Liver (tissue), 8 donors: ENCODE measurements at regions not wholly inside any gene's neighbourhood (a gene's known extent, or its start where the extent isn't known, plus 50 kb on each side); places are given as distances from the start of the nearest gene placed in this dataset.

Experiments used
- DNase-seq: peaks from one replicate; pipeline ENCODE4 v3.0.0-alpha.2; 2017; ENCODE audit warnings: low spot score
- H3K27ac ChIP-seq, 2 donors: one replicate each; pipeline ENCODE4 v1.7.0; 2013; ENCODE audit warnings: inconsistent platforms in 2 of 2, low read length in 2 of 2, control low read depth in 1 of 2, low read depth in 1 of 2, mild to moderate bottlenecking in 1 of 2
- H3K27me3 ChIP-seq, 4 donors: one replicate each; pipeline versions ENCODE4 v1.6.1 to v1.7.0; 2013; ENCODE audit warnings: low read length in 3 of 4, inconsistent platforms in 1 of 4, mild to moderate bottlenecking in 1 of 4, moderate library complexity in 1 of 4; ENCODE audit not compliant: control insufficient read depth in 4 of 4, insufficient read depth in 4 of 4
- H3K36me3 ChIP-seq, 4 donors: one replicate each; pipeline versions ENCODE4 v1.6.1 to v1.7.0; 2013; ENCODE audit warnings: low read length in 3 of 4, mild to moderate bottlenecking in 3 of 4, low read depth in 1 of 4, moderate library complexity in 1 of 4; ENCODE audit not compliant: control insufficient read depth in 4 of 4, insufficient read depth in 3 of 4
- H3K4me1 ChIP-seq, 4 donors: one replicate each; pipeline versions ENCODE4 v1.6.1 to v1.7.0; 2013; ENCODE audit warnings: low read length in 3 of 4, mild to moderate bottlenecking in 3 of 4, moderate library complexity in 1 of 4; ENCODE audit not compliant: control insufficient read depth in 4 of 4, insufficient read depth in 4 of 4
- H3K4me3 ChIP-seq, 3 donors: one replicate each; pipeline versions ENCODE4 v1.6.1 to v1.7.0; 2013; ENCODE audit warnings: low read length in 3 of 3, control low read depth in 1 of 3, low read depth in 1 of 3, mild to moderate bottlenecking in 1 of 3
- H3K9ac ChIP-seq, 2 donors: one replicate each; pipeline ENCODE4 v1.7.0; 2013; ENCODE audit warnings: low read length in 2 of 2, mild to moderate bottlenecking in 2 of 2, moderate library complexity in 2 of 2, control low read depth in 1 of 2, low read depth in 1 of 2
- H3K9me3 ChIP-seq, 4 donors: one replicate each; pipeline versions ENCODE4 v1.6.1 to v1.7.0; 2013; ENCODE audit warnings: low read length in 3 of 4; ENCODE audit not compliant: control insufficient read depth in 4 of 4
- ATF3 ChIP-seq: IDR thresholded peaks from 2 replicates; pipeline ENCODE4 v1.6.1; 2016; ENCODE audit warnings: antibody characterized with exemption
- CTCF ChIP-seq: fragments of 150-350 bp; IDR thresholded peaks from 2 replicates; pipeline ENCODE4 v1.5.1; 2017; ENCODE audit warnings: improper control_type of control experiment, low read depth, low read length; ENCODE audit not compliant: missing input control
- FOXA1 ChIP-seq: IDR thresholded peaks from 2 replicates; pipeline ENCODE4 v1.6.1; 2016; ENCODE audit warnings: antibody characterized with exemption
- FOXA2 ChIP-seq: IDR thresholded peaks from 2 replicates; pipeline ENCODE4 v1.6.1; 2016; ENCODE audit warnings: antibody characterized with exemption
- GABPA ChIP-seq, 2 donors: IDR thresholded peaks in 1 of 2; conservative IDR thresholded peaks in 1 of 2; 2 replicates each; pipeline ENCODE4 v1.6.1; 2016; ENCODE audit warnings: antibody characterized with exemption in 2 of 2, mild to moderate bottlenecking in 1 of 2, moderate library complexity in 1 of 2
- HNF4A ChIP-seq, 2 donors: conservative IDR thresholded peaks; 2 replicates each; pipeline ENCODE4 v1.6.1; 2016; ENCODE audit warnings: antibody characterized with exemption in 2 of 2, mild to moderate bottlenecking in 2 of 2
- HNF4G ChIP-seq: IDR thresholded peaks from 2 replicates; pipeline ENCODE4 v1.6.1; 2016; ENCODE audit warnings: antibody characterized with exemption
- JUND ChIP-seq, 2 donors: IDR thresholded peaks; 2 replicates each; pipeline ENCODE4 v1.6.1; 2016; ENCODE audit warnings: antibody characterized with exemption in 2 of 2
- MAX ChIP-seq: IDR thresholded peaks from 2 replicates; pipeline ENCODE4 v1.6.1; 2016; ENCODE audit warnings: antibody characterized with exemption
- NR2F2 ChIP-seq: IDR thresholded peaks from 2 replicates; pipeline ENCODE4 v1.6.1; 2016; ENCODE audit warnings: antibody characterized with exemption
- RAD21 ChIP-seq, 2 donors: IDR thresholded peaks; 2 replicates each; pipeline ENCODE4 v1.6.1; 2016; ENCODE audit warnings: antibody characterized with exemption in 2 of 2, mild to moderate bottlenecking in 2 of 2
- TAF1 ChIP-seq: conservative IDR thresholded peaks from 2 replicates; pipeline ENCODE4 v1.6.1; 2016; ENCODE audit warnings: antibody characterized with exemption, mild to moderate bottlenecking
- YY1 ChIP-seq: IDR thresholded peaks from 2 replicates; pipeline ENCODE4 v1.6.1; 2016; ENCODE audit warnings: antibody characterized with exemption, mild to moderate bottlenecking
- ZBTB33 ChIP-seq: IDR thresholded peaks from 2 replicates; pipeline ENCODE4 v1.6.1; 2016; ENCODE audit warnings: antibody characterized with exemption
- WGBS: extraction: QIAGEN DNeasy Blood & Tissue Kit; methylation state at CpG from one replicate; pipeline ENCODE4 v1.1.7; 2013; 5-methylcytosine and 5-hydroxymethylcytosine counted together
- donor health status: healthy.
- donor health status: healthy.
- donor health status: healthy.
- donor health status: healthy.
- donor health status: healthy.

GRCh38 chr13:70959035-70959775, 851.0 kb upstream of the KLHL1 start:
- no peaks in the 10 kb centered on the region for H3K36me3 ChIP-seq
- no peak overlapping the region for H3K4me3 ChIP-seq
- H3K27ac ChIP-seq, result no peak overlapping the region
- DNase-seq, result no peak
- WGBS, result 87% methylated on average over 4 of the region's 4 CpGs
- no peaks in the 10 kb centered on the region for H3K4me1 ChIP-seq
- no peak overlapping the region for H3K9ac ChIP-seq
- H3K27me3 ChIP-seq, result no peaks in the 10 kb centered on the region
- TF ChIP-seq RAD21 (IDR thresholded peaks at IDR 0.05) (no peak), MAX (no peak), NR2F2 (no peak), HNF4G (no peak), FOXA1 (no peak), YY1 (no peak), HNF4A (conservative IDR thresholded peaks at IDR 0.05) (no peak), ATF3 (no peak), JUND (IDR thresholded peaks at IDR 0.05) (no peak), FOXA2 (no peak), GABPA (IDR thresholded peaks at IDR 0.05 in 1 of 2, conservative IDR thresholded peaks at IDR 0.05 in 1 of 2) (no peak), TAF1 (no peak)
- H3K9me3 ChIP-seq, result no peaks in the 10 kb centered on the region

GRCh38 chr13:70955887-70956286, 847.6 kb upstream of the KLHL1 start:
- no peaks in the 10 kb centered on the region for H3K27me3 ChIP-seq
- H3K27ac ChIP-seq, result no peak overlapping the region
- H3K4me3 ChIP-seq, result no peak overlapping the region
- H3K4me1 ChIP-seq, result no peaks in the 10 kb centered on the region
- H3K9ac ChIP-seq, result no peak overlapping the region
- no peaks in the 10 kb centered on the region for H3K36me3 ChIP-seq
- DNase-seq, result no peak
- H3K9me3 ChIP-seq, result no peaks in the 10 kb centered on the region
- TF ChIP-seq YY1, result no peak
- no peak for TF ChIP-seq CTCF
- TF ChIP-seq FOXA1, result no peak
- no peak for TF ChIP-seq HNF4G
- TF ChIP-seq ATF3, result no peak
- no peak for TF ChIP-seq TAF1
- TF ChIP-seq JUND (IDR thresholded peaks at IDR 0.05), result no peak
- TF ChIP-seq ZBTB33, result no peak
- TF ChIP-seq NR2F2, result no peak
- no peak for TF ChIP-seq RAD21 (IDR thresholded peaks at IDR 0.05)
- WGBS, result 66% methylated on average over 1 of the region's 1 CpG
